RCC 7860 (cell line): ENCODE measurements at regions not wholly inside any gene's neighbourhood (a gene's known extent, or its start where the extent isn't known, plus 50 kb on each side); places are given as distances from the start of the nearest gene placed in this dataset.
"Not testable (repeated sequence)": the region's sequence is repeated elsewhere in the genome, so short reads cannot be mapped to it uniquely, and the experiment has no call there.

Source experiments
- DNase-seq: peaks from one replicate; pipeline ENCODE4 v3.0.0-alpha.2; 2015; ENCODE audit warnings: low spot score
- FAIRE-seq: peaks from 2 replicates; lab custom pipeline; 2012; peaks lifted over from hg19 to GRCh38; lab: Jason Lieb, UNC

DNA sequence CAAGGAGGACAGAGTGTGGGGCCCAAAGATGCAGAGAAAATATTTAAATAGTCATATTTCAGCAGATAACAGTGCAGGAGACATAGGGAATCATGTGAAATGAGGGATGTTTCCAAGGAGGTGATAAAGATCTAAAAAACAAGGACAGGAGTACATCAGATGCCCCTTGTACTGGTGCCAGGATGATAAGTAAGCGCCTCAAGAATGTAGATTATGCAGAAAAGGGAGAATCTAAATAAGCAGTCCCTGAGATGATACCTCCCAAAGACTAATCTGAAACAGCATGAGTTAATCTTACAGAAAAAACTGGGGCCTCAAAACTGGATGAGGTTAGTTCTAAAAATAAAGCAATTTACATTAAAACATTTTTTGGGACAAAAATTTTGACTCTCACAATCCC lies 136.1 kb upstream of the WDFY3 start:
- FAIRE-seq = no peak
- DNase-seq = no peak

DNA sequence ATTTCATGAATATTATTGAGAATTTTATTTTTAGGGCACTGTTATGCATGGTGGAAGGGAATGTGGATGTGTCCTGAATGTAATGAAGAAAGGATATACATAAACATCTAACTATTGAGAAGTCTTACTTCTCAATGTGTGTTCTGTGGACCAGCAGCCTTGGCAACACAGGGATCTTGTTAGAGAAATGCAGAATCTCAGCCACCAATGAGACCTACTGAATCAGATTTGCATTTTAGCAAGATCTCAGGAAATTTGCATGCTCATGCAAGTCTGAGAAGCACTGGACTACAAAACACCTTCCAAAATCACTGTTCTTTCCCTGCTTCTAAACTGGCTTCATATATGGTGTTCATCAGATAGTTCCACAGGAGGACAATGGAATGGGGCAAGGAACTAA lies 139.7 kb upstream of the WDFY3 start:
- DNase-seq (no peak), FAIRE-seq (no peak)

DNA sequence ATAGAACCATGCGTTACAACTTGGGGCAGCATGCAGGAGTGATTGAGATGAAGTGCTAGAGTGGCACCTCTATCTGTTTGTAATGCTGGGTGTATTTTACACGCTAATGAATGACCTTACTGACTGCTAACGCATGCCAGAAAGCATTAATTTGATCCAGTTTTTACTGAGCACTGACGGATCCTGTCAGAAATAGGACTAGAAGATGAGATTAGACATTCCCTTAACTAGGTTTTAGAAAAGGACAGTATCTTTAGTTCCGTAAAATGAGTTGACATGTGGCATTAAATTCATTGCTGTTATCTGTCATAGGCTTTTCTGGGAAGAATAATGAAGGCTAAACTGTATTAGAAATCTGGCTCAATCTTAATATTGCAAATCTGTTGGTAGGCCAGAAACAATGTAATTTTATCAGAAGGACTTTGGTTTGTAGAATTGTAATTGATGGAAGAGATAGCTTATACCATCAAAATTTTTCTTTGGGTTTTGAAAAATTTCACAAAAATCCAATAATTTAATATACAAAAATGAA lies 140.4 kb upstream of the WDFY3 start:
- DNase-seq (no peak), FAIRE-seq (no peak)

DNA sequence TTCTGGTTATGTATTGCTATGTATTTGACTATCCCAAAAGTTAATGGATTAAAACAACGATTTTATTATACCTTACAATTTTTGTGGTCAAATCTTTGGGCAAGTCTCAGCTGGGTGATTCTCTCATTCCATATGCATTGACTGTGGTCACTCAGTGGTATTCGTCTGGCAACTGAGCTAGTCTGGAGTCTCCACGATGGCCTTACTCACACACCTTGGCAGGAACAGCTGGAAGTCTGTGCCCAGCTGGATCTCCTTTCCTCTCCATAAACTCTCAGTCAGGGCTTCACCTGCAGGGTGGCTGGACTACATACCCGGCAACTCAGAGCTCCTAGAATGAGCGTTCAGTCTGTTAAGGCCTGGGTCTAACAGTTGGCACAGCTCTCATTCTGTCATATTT lies 141.1 kb upstream of the WDFY3 start:
- DNase-seq = no peak
- FAIRE-seq = no peak

DNA sequence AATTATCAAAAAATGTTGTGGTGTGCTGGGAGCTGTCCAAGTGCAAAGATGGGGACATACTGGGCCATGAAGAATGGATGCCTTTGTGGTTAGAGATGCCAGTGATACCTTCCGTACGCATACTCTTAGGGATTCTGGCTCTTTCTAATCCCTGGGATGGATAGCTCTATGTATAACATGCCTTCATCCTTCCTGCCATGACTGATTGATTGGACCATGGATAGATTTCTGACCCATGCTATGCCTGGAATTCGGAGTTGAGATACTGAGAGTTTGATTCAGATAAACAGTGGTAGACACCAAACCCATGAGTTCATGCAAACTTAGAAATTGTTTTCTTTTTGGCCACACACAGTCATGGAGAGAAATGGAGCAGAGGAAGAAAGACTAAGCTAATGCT lies 147.2 kb upstream of the WDFY3 start:
- no peak for FAIRE-seq
- no peak for DNase-seq

DNA sequence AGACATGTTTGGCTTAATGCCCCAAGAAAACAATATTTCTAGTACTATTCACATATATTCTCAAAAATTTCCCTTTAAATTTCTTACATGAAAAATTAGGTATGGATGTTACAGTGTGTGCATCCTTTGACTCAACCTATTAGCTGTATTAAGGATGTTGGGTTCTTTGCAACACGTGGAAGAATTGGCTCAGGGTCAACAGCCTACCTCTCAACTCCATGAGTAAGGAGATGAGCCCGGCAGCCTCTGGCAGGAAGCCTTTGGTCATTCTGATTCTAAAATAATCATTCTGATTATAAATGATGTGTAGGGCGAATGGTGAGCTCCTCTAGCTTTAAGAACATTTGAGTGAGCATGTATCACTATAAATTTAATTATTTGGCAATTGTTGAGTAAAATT lies 148.0 kb upstream of the WDFY3 start:
- no peak for FAIRE-seq
- DNase-seq = no peak

DNA sequence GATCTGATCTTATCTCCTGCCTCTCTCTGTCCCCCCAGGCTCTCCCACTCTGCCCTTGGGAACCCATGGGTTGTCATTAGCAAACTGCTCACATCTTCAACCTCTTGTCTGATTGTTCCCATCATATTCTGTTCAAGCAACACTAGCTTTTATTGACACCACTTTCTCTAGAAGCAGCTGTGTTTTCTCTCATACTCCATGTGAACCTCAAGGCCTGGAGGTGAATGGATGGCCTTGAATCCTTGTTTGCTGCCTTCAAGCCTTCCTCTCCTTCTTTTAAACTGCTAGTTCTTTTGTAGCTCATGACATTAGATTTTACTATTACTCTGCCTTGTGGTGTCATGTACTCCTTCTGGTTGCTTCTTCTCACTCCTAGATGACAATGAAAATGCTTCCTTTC lies 149.5 kb upstream of the WDFY3 start:
- FAIRE-seq (no peak), DNase-seq (no peak)

DNA sequence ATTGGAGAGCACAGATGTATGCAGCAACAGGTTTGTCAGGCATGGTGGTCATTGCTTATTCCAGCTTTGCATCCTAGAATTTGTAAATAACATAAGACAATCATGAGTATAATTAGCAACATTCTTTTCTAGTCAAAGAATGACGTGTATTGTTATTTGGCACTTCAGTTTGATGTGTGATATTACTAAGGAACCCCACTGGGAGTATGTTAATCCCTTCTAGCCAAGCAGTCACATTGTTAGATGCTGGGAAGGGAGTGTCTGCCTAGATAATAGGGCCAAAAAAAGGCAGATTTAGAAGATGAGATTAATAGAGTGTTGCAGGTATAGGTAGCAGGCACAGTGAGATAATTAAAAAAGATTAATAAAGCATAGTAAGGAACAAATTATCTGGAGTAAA lies 159.2 kb upstream of the WDFY3 start:
- no peak for DNase-seq
- FAIRE-seq = no peak

DNA sequence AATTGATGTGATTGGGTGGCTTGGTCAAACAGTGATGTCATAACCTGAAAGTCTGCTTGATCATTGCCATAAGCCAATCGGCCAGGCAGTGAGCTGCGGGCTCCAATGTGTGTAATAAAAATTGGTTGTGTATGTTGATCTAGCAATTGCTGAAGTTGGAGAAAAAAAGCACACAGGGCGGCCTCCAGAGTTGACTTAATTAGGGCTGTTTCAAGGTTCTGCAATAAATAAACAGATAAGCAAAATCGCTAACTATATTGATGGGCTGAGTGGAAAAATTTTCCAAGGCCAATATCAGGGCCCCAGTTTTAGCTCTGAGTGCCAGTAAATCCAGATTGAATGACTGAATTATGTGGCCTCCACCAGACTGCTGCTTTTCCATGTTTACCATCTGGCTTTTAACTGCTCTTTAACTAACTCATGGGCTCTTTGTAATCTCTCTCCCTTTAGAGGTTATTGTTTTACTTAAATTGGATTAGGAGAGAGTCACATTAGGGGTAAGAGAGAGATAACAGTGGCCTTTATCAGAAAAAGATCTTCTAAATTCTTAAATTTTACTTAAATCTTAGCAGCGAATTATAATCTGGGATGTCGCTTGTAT lies 160.6 kb upstream of the WDFY3 start:
- no peak for DNase-seq
- FAIRE-seq = no peak

DNA sequence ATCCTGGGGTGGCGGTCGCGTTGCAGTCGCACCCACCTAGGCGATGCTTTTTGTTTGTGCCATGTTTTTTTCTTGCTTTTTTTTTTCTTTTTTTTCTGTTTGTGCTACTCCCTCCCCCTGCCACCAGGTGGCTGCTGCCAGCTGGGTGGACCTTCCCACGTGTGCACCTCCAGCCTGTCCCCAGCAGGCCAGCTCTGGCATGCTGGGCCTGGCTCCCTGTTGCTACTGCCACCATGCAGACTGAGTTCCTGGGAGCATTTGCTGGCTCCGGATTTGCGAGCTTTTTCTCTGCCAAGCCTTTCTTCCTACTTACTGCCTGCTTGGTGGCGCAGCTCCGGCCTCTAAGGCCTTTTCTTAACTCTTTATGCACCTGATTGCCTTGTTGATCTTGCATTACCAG lies 161.2 kb upstream of the WDFY3 start:
- FAIRE-seq = no peak
- DNase-seq = no peak

DNA sequence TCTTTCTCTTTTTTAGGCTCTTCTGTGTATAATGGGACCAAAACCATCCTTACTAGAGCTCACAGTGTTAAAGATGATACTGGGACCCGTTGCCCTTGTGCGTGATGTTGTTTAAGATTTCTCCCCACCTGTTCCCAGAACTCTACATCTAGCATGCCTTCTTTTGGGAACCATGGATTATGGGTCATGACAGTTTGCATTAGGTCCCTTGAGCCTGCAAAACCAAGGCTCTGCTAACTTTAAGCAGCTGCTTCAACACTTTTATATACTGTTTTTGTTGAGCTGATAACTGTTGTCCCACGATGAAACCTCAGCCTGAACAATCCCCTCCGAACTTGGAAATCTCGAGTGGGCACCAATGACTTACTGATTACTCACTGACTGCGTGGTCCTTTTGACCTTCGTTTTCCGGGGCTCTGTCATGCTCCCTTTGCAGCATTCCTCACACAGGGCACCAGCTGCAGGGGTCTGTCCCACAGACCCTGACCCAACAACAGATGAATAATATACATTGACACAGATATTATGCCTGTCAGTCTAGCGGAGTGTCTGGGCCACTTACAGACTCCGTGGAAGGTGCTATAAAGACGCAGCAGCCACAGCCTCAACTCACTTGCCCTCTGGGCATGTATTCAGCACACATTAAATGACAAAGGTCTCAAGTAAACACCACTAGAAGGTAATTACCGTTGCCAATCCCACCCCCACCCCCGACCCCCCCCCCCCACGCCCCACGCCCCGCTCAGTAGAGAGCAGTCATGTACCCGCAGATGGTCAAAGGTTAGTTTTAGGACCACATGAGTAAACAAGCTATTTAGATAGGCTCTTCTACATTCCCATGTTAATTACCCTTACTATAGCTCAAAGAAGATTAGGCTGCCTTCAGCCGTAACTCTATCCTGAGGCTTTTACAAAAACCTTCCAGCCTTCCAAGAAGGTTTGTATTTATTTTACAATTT lies 162.0 kb upstream of the WDFY3 start:
- DNase-seq (no peak), FAIRE-seq (no peak)

DNA sequence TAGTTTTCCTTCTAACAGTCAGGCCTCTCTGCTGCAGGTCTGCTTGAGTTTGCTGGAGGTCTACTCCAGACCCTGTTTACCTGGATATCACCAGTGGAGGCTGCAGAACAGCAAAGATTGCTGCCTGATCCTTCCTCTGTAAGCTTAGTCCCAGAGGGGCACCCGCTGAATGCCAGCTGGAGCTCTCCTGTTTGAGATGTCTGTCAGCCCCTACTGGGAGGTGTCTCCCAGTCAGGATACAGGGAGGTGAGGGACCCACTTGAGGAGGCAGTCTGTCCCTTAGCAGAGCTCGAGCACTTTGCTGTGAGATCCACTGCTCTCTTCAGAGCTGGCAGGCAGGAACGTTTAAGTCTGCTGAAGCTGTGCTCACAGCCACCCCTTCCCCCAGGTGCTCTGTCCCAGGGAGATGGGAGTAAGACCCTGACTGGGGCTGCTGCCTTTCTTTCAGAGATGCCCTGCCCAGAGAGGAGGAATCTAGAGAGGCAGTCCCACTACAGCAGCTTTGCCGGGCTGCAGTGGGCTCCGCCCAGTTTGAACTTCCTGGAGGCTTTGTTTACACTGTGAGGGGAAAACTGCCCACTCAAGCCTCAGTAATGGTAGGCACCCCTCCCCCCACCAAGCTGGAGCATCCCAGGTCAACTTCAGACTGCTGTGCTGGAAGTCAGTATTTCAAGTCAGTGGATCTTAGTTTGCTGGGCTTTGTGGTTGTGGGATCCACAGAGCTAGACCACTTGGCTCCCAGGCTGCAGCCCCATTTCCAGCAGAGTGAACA lies 163.1 kb upstream of the WDFY3 start:
- FAIRE-seq, DNase-seq: not testable (repeated sequence)

DNA sequence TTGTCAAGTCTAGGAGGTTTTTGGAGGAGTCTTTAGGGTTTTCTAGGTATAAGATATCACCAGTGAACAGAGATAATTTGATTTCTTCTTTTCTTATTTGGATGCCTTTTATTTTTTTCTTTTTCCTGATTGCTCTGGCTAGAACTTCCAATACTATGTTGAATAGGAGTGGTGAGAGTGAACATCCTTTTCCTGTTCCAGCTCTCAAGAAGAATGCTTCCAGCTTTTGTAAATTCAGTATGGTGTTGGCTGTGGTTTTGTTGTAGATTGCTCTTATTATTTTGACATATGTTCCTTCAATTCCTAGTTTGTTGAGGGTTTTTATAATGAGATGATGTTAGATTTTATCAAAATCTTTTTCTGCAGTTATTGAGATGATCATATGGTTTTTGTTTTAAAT lies 165.6 kb upstream of the WDFY3 start:
- no peak for DNase-seq
- no peak for FAIRE-seq

DNA sequence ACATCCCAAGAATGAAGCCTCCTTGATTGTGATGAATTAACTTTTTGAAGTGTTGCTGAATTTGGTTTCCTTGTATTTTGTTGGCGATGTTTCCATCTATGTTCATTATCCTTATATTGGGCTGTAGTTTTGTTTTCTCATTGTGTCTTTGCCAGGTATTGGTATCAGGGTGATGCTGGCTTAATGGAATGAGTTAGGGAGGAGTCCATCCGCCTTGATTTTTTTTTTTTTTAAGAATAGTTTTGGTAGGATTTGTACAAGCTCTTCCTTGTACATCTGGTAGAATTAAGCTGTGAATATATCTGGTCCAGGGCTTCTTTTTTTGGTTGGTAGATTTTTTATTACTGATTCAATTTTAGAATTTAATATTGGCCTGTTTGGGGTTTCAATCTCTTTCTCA lies 166.1 kb upstream of the WDFY3 start:
- FAIRE-seq = no peak
- no peak for DNase-seq

DNA sequence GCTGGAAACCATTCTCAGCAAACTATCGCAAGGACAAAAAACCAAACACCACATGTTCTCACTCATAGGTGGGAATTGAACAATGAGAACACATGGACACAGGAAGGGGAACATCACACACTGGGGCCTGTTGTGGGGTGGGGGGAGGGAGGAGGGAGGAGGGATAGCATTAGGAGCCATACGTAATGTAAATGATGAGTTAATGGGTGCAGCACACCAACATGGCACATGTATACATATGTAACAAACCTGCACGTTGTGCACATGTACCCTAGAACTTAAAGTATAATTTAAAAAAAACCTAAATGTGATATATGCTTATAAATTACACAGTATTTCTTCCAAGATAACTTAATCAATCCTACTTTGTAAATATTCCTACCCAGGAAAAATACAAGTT lies 173.3 kb upstream of the WDFY3 start:
- not testable (repeated sequence) for FAIRE-seq, DNase-seq

DNA sequence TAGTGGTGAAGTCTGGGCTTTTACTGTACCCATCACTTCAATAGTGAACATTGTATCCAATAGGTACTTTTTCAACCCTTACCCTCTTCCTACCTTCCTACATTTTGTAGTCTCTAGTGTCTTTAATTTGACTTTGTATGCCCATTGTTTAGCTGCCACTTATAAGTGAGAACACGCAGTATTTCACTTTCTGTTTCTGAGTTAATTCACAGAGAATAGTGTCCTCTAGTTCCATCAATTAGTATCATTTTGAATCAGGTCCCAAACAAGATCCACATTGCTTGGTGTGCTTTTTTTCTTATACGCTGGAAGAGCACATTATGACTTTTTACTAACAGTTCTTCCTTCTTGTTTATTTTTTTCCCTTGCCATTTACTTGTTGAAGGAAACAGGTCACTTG lies 176.0 kb upstream of the WDFY3 start:
- no peak for FAIRE-seq
- DNase-seq = no peak

DNA sequence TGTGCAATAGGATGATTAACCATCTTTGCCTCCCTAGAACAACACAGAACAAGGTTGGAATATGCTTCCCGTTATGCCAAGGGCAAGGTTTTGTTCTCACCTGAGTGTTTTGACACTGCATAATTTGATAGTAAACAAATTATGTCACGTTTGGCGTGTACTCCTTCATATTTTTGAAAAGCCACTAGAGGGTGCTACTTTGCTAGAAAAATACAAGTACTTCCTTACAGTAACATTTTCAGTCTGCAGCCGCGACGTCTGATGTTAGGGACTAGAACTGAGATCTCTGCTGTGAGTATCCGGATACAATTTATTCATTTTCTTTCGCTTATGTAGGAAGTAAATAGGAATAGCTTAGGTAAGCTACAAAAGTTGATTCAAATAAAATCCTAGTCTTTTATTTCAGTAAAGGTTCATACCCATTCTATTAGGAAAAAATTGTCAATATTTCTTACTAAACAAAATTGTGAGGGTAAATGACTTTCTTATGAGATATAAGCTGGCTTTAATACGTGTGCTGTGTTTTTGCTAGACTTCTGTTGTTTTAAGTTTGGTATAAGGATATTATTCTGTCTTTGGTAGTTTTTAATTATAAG lies 181.1 kb upstream of the WDFY3 start:
- peak; percentile 4 for FAIRE-seq
- DNase-seq = peak; percentile 24

DNA sequence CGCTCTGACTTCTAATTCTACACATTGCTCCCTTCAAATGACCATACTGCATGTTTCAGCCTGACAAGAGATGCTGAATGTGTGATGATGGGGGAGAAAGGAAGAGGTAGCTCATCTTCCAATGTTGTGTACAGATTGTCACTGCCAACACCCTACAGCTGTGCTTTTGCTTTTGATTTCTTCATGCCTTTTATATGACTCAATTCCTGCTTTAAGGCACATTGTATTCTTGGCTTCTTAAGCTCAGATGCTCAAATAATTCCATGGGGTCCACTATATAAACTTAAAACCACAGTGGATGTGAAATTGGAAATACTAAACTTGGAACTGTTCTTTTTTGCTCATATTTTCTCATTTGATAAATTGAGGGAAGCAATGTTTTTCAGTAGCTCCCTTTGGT lies 183.2 kb upstream of the WDFY3 start:
- DNase-seq (no peak), FAIRE-seq (no peak)

DNA sequence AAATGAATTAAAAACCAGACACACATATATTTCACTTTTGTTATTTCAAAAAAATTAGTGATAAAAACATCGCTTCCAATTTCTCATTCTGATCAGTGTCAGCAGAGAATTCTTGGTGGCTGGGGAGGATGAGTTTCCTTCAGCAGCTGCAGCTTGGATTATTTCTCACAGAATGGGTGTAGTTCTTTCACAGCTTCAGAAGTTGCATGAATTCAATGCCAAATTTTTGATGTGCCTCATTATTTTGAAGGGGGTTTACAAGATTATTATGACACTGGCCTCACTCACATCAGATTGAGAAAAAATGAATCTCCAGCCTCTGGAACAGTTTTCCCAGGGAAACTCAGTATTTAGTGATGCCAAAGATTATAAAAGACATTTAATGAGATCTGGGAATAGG lies 184.9 kb upstream of the WDFY3 start:
- no peak for FAIRE-seq
- no peak for DNase-seq

DNA sequence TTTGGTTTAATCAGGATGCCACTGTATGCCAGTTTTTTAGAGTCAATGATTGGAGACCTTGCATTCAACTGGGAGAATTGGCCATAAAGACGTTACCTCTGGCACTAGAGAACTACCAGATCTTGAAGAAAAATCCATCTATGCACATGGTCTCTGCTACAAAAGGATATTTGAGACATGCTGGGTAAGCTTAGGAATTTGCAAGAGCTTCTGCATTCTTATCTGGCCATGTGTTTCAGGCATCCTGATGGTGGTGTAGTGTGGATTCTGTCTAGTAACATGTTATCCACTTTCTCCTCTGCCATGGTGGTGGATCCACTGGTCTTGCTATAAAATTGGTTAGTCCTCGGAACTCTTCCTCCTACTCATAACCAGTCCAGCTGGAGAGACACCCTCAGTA lies 185.3 kb upstream of the WDFY3 start:
- DNase-seq (no peak), FAIRE-seq (no peak)

DNA sequence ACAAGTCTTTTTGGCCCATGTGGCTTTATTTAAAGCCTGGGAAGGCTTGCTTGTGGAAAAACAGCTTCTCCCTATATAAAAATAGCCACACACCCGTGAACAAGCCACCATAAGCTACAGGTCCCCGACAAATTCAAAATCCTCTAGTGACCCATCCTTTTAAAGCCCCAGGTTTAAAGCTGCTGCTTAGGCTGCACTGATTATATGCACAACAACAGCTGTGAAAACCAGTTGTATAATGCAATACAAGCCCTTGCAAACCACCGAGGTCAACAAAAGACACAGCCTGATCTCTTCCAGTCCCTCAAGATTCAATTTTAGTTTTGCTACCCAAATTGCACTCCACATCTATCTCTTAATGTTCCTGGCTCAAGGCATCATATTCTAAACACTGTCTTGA lies 186.0 kb upstream of the WDFY3 start:
- FAIRE-seq (no peak), DNase-seq (no peak)
